ENCODE measurements at regions not wholly inside any gene's neighbourhood (a gene's known extent, or its start where the extent isn't known, plus 50 kb on each side); places are given as distances from the start of the nearest gene placed in this dataset.

DNA sequence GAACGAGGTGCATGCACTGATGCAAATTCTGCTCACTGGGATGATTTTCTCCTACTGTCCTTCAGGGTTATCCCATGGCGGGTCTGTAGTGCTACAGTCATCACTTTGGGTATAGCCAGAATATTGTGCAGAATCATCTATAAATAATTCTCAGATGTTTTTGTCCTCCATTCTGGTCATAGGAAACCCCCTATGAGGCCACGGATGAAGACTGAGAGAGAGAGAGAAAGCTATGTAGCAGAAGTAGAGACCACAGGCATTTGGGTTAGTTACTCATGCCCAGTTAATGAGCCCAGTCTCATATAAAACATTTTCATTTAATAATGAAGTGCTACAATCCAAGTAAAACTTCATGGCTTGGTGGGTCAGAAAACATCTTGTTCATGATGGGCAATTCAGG lies 145.1 kb upstream of the PLN start:
- Histone ChIP-seq H2BK5ac (ENCODE audit: insufficient read length, low read length) (no peak overlapping the region), H4K8ac (replicated peaks; ENCODE audit: insufficient read length, low read depth, low read length) (no peak overlapping the region), H2BK20ac (ENCODE audit: low read depth, low read length, poor library complexity, severe bottlenecking) (no peak overlapping the region), H3K27me3 (ENCODE audit: insufficient read depth, low read length) (no peaks in the 10 kb centered on the region), H2BK12ac (ENCODE audit: insufficient read length, low read depth, low read length) (no peak overlapping the region), H3K14ac (ENCODE audit: insufficient read depth, low read length) (no peak overlapping the region), H3K9me3 (ENCODE audit: control insufficient read depth, low read depth, low read length) (no peaks in the 10 kb centered on the region), H3K4me2 (ENCODE audit: insufficient read depth, insufficient read length, low read length) (no peak overlapping the region), H3K79me1 (ENCODE audit: insufficient read depth, low read depth, low read length, poor library complexity, severe bottlenecking) (no peaks in the 10 kb centered on the region), H3T11ph (ENCODE audit: low read length) (no peak overlapping the region), H2BK120ac (ENCODE audit: low read depth, low read length, poor library complexity, severe bottlenecking) (no peak overlapping the region), H4K91ac (ENCODE audit: insufficient read length, low read depth, low read length) (no peak overlapping the region), H3K23ac (ENCODE audit: insufficient read length, low read depth, low read length) (no peak overlapping the region), H3K23me2 (ENCODE audit: insufficient read length, low read depth, low read length, poor library complexity, severe bottlenecking) (no peaks in the 10 kb centered on the region), H3K79me2 (ENCODE audit: insufficient read depth, low read length) (no peaks in the 10 kb centered on the region), H2AFZ (ENCODE audit: low read length) (no peak overlapping the region), H4K5ac (ENCODE audit: insufficient read length, low read depth, low read length) (no peak overlapping the region), H3K9ac (ENCODE audit: extremely low read depth, insufficient read length, low read length) (no peak overlapping the region), H4K20me1 (ENCODE audit: control insufficient read depth, insufficient read depth, insufficient read length) (no peaks in the 10 kb centered on the region), H2BK15ac (ENCODE audit: low read depth, low read length) (no peak overlapping the region), H2AK5ac (ENCODE audit: insufficient read length, low read length) (no peak overlapping the region), H3K27ac (ENCODE audit: insufficient read length, low read depth, low read length) (no peak overlapping the region), H3K4me1 (ENCODE audit: insufficient read depth, low read length) (no peaks in the 10 kb centered on the region), H3K18ac (ENCODE audit: insufficient read length, low read depth, low read length) (no peak overlapping the region), H3K4ac (ENCODE audit: low read depth, low read length) (no peak overlapping the region), H3K56ac (ENCODE audit: insufficient read length, low read depth, low read length) (no peak overlapping the region)
- Mint-ChIP-seq H3K27me3 (ENCODE audit: low read depth) (no peaks in the 10 kb centered on the region), H3K4me3 (no peak overlapping the region), H3K9me3 (no peaks in the 10 kb centered on the region), H3K4me1 (no peaks in the 10 kb centered on the region), H3K36me3 (ENCODE audit: insufficient read depth in 1 of 3, low read depth in 3 of 3) (no peaks in the 10 kb centered on the region), H3K27ac (no peak overlapping the region)
- DNase-seq: no peak
- WGBS (ENCODE audit: extremely low coverage, insufficient read length, low lambda C conversion rate): no CpG with 5 or more reads among the region's 3 CpGs
- TF ChIP-seq, protein P1, sequence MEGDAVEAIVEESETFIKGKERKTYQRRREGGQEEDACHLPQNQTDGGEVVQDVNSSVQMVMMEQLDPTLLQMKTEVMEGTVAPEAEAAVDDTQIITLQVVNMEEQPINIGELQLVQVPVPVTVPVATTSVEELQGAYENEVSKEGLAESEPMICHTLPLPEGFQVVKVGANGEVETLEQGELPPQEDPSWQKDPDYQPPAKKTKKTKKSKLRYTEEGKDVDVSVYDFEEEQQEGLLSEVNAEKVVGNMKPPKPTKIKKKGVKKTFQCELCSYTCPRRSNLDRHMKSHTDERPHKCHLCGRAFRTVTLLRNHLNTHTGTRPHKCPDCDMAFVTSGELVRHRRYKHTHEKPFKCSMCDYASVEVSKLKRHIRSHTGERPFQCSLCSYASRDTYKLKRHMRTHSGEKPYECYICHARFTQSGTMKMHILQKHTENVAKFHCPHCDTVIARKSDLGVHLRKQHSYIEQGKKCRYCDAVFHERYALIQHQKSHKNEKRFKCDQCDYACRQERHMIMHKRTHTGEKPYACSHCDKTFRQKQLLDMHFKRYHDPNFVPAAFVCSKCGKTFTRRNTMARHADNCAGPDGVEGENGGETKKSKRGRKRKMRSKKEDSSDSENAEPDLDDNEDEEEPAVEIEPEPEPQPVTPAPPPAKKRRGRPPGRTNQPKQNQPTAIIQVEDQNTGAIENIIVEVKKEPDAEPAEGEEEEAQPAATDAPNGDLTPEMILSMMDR (conservative IDR thresholded peaks at IDR 0.05): no peak
